ENCODE measurements at regions not wholly inside any gene's neighbourhood (a gene's known extent, or its start where the extent isn't known, plus 50 kb on each side); places are given as distances from the start of the nearest gene placed in this dataset.

GRCh38 chr2:84038866-84039265 is 420.2 kb downstream of the SUCLG1 start:
- Mint-ChIP-seq H3K4me1 (peaks cover 0 to 3% (median 2%) of the 10 kb centered on the region in 7 donors), H3K27me3 (peaks cover 2 to 30% (median 19%) of the 10 kb centered on the region in 5 donors), H3K27ac (no peak overlapping the region), H3K4me3 (no peak overlapping the region), H3K9me3 (peaks cover 0 to 4% (median 0%) of the 10 kb centered on the region in 11 donors), H3K36me3 (no peaks in the 10 kb centered on the region)
- no peak for DNase-seq
- no peaks in the 10 kb centered on the region for H3K4me1 ChIP-seq (ENCODE audit: control insufficient read depth in 2 of 2, insufficient read depth in 2 of 2, low read length in 2 of 2)
- POLR2A ChIA-PET, result no interaction called here
- CTCF ChIA-PET, result no interaction called here
- H3K36me3 ChIP-seq (ENCODE audit: control insufficient read depth in 2 of 3, insufficient read depth in 3 of 3, low read length in 3 of 3), result no peaks in the 10 kb centered on the region
- H3K9me3 ChIP-seq (ENCODE audit: control insufficient read depth in 2 of 3, low read length in 3 of 3), result no peaks in the 10 kb centered on the region
- no peak overlapping the region for H3K27ac ChIP-seq (ENCODE audit: low read depth, low read length)
- peaks cover 0 to 4% of the 10 kb centered on the region in 2 donors for H3K27me3 ChIP-seq (ENCODE audit: control insufficient read depth in 2 of 2, insufficient read depth in 2 of 2, low read length in 2 of 2)
- intact Hi-C loops (cut with micrococcal nuclease), result no loop called here
- H3K4me3 ChIP-seq (ENCODE audit: low read length), result no peak overlapping the region
- no peak for ATAC-seq

DNA sequence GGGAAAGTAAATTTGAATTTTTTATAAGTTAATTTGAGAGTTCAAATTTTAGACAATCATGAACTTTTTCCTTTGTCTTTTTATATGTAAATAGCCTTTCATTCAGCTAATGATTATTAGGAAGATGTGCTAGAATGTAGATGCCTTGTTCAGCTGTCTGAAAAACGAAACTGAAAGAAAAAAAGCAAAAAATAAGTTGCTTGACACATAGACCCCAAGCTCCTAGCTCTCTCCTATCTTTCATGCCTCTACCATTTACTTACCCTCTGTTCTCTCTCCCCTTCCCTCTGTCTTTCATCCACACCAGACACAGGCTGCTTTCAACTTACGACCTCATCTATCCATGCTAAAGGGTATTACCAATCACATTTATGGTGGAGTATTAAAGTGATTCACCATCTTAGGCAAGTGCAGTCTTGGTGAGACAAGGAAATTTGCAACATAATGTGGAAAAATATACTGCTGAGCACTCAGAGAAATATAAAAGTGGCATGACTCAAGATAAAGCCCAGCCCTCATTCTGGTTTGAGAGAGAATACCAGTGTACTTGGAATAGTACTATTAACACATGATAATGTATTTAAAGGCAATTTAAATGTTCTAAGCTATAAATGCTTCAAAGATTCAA is 425.6 kb downstream of the SUCLG1 start:
- CTCF ChIA-PET, result interaction anchor here (0.7 kb wide), 1 partner anchor 41 kb away, joined by 3 read pairs; no protein-coding TSS in a partner anchor
- peak overlapping the region in 2 of 9 donors; percentile 24 to 47 for H3K27ac Mint-ChIP-seq

GRCh38 chr2:84031312-84032050 is 427.6 kb downstream of the SUCLG1 start:
- no peaks in the 10 kb centered on the region for H3K9me3 Mint-ChIP-seq
- ATAC-seq (no peak), DNase-seq (no peak)
- intact Hi-C loops (cut with micrococcal nuclease), result no loop called here
- Histone ChIP-seq H3K27me3 (ENCODE audit: control insufficient read depth in 2 of 2, insufficient read depth in 2 of 2, low read length in 2 of 2) (no peaks in the 10 kb centered on the region), H3K36me3 (ENCODE audit: control insufficient read depth in 2 of 3, insufficient read depth in 3 of 3, low read length in 3 of 3) (no peaks in the 10 kb centered on the region), H3K27ac (ENCODE audit: low read depth, low read length) (no peak overlapping the region), H3K4me1 (ENCODE audit: control insufficient read depth in 2 of 2, insufficient read depth in 2 of 2, low read length in 2 of 2) (peaks cover 0 to 3% of the 10 kb centered on the region in 2 donors), H3K9me3 (ENCODE audit: control insufficient read depth in 2 of 3, low read length in 3 of 3) (no peaks in the 10 kb centered on the region), H3K4me3 (ENCODE audit: low read length) (no peak overlapping the region)
- no peak overlapping the region for H3K4me3 Mint-ChIP-seq
- H3K27ac Mint-ChIP-seq, result no peak overlapping the region
- POLR2A ChIA-PET, result no interaction called here
- CTCF ChIA-PET, result no interaction called here
- H3K4me1 Mint-ChIP-seq, result peaks cover 2 to 9% (median 8%) of the 10 kb centered on the region in 7 donors
- H3K36me3 Mint-ChIP-seq, result no peaks in the 10 kb centered on the region
- H3K27me3 Mint-ChIP-seq, result peaks cover 0 to 6% (median 0%) of the 10 kb centered on the region in 5 donors

More for the DNA sequence above, 425.6 kb downstream of the SUCLG1 start:
- Mint-ChIP-seq H3K27me3 (peaks cover 0 to 6% (median 0%) of the 10 kb centered on the region in 5 donors), H3K36me3 (no peaks in the 10 kb centered on the region), H3K9me3 (no peaks in the 10 kb centered on the region), H3K4me3 (peak overlapping the region in 9 of 10 donors; percentile 4 to 58 (median 34)), H3K4me1 (peaks cover 2 to 9% (median 8%) of the 10 kb centered on the region in 7 donors)
- H3K4me1 ChIP-seq (ENCODE audit: control insufficient read depth in 2 of 2, insufficient read depth in 2 of 2, low read length in 2 of 2), result peaks cover 0 to 3% of the 10 kb centered on the region in 2 donors
- no peak overlapping the region for H3K27ac ChIP-seq (ENCODE audit: low read depth, low read length)
- intact Hi-C loops (cut with micrococcal nuclease), result no loop called here
- POLR2A ChIA-PET, result no interaction called here
- H3K9me3 ChIP-seq (ENCODE audit: control insufficient read depth in 2 of 3, low read length in 3 of 3), result no peaks in the 10 kb centered on the region
- ATAC-seq, result no peak
- H3K4me3 ChIP-seq (ENCODE audit: low read length), result no peak overlapping the region
- no peaks in the 10 kb centered on the region for H3K27me3 ChIP-seq (ENCODE audit: control insufficient read depth in 2 of 2, insufficient read depth in 2 of 2, low read length in 2 of 2)
- H3K36me3 ChIP-seq (ENCODE audit: control insufficient read depth in 2 of 3, insufficient read depth in 3 of 3, low read length in 3 of 3), result no peaks in the 10 kb centered on the region
- no peak for DNase-seq

DNA sequence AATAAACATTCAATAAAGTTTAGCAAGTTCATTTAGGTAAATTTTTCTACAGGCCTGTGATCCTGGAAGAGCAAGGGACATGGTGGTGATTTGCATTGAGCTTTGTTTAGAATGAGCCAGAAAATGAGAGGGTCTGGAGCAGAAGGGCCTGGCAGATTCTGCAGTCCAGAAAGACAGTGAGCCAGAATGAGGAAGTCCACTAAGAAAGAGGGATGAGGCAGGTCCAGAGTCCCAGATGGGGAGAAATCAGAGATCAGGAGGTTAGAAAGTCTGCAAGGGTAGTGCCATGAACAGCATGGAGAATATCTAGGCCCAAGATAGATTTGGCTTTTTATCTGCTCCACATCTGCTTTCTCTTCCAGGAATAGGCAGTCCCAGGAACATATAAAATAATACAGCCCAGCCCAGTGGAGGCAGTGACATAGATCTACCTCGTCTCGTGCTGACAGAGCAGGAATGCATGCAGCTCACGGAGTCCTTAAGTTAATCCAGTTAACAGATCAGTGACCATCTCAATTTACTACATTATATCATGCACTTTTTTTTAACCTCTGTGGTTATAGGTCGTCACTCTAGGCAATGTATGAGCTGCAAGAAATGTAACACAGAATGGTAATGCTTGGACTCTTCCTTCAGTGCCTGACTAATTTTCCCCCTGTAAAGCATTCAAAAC is 429.0 kb downstream of the SUCLG1 start:
- ChIA-PET CTCF (no interaction called here), POLR2A (no interaction called here)
- intact Hi-C loops (cut with micrococcal nuclease), result loop anchor here in 1 of 2 donors (10.0 kb wide), 2 partner anchors 605 to 855 kb away; partner anchors contain the start of gene TRABD2A
- Histone ChIP-seq H3K27ac (ENCODE audit: low read depth, low read length) (no peak overlapping the region), H3K4me1 (ENCODE audit: control insufficient read depth in 2 of 2, insufficient read depth in 2 of 2, low read length in 2 of 2) (peaks cover 0 to 3% of the 10 kb centered on the region in 2 donors), H3K9me3 (ENCODE audit: control insufficient read depth in 2 of 3, low read length in 3 of 3) (no peaks in the 10 kb centered on the region), H3K36me3 (ENCODE audit: control insufficient read depth in 2 of 3, insufficient read depth in 3 of 3, low read length in 3 of 3) (no peaks in the 10 kb centered on the region), H3K4me3 (ENCODE audit: low read length) (no peak overlapping the region), H3K27me3 (ENCODE audit: control insufficient read depth in 2 of 2, insufficient read depth in 2 of 2, low read length in 2 of 2) (no peaks in the 10 kb centered on the region)
- ATAC-seq (no peak), DNase-seq (no peak)
- Mint-ChIP-seq H3K27ac (no peak overlapping the region), H3K4me3 (no peak overlapping the region), H3K27me3 (no peaks in the 10 kb centered on the region), H3K36me3 (no peaks in the 10 kb centered on the region), H3K9me3 (no peaks in the 10 kb centered on the region), H3K4me1 (peaks cover 2 to 9% (median 8%) of the 10 kb centered on the region in 7 donors)

DNA sequence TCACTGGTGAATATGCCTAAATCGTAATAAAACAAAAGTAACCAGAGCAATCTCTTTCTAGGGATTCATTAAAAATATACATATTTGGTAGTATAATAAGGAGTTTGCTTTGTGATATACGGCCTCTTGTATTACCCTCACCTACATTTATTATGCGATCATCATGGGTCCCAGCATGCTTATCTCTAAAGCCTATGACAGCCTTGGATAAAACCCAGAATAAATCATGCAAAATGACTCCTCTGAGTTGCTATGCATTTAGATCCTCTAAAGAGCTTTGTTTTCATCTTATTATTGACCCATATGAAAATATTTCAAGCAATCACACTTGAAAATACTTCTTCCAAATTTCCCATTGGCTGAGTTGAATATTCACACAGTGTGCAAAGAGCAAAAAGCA is 432.3 kb downstream of the SUCLG1 start:
- H3K4me1 ChIP-seq (ENCODE audit: control insufficient read depth in 2 of 2, insufficient read depth in 2 of 2, low read length in 2 of 2), result no peaks in the 10 kb centered on the region
- H3K27me3 Mint-ChIP-seq, result peaks cover 0 to 12% (median 10%) of the 10 kb centered on the region in 5 donors
- no peak overlapping the region for H3K27ac ChIP-seq (ENCODE audit: low read depth, low read length)
- intact Hi-C loops (cut with micrococcal nuclease), result loop anchor here in 1 of 2 donors (10.0 kb wide), 2 partner anchors 608 to 858 kb away; partner anchors contain the start of gene TRABD2A
- H3K27ac Mint-ChIP-seq, result no peak overlapping the region
- DNase-seq (no peak), ATAC-seq (no peak)
- ChIA-PET POLR2A (no interaction called here), CTCF (no interaction called here)
- H3K27me3 ChIP-seq (ENCODE audit: control insufficient read depth in 2 of 2, insufficient read depth in 2 of 2, low read length in 2 of 2), result no peaks in the 10 kb centered on the region
- no peaks in the 10 kb centered on the region for H3K36me3 Mint-ChIP-seq
- H3K36me3 ChIP-seq (ENCODE audit: control insufficient read depth in 2 of 3, insufficient read depth in 3 of 3, low read length in 3 of 3), result no peaks in the 10 kb centered on the region
- no peak overlapping the region for H3K4me3 Mint-ChIP-seq
- no peak overlapping the region for H3K4me3 ChIP-seq (ENCODE audit: low read length)
- no peaks in the 10 kb centered on the region for H3K4me1 Mint-ChIP-seq
- H3K9me3 ChIP-seq (ENCODE audit: control insufficient read depth in 2 of 3, low read length in 3 of 3), result no peaks in the 10 kb centered on the region
- H3K9me3 Mint-ChIP-seq, result no peaks in the 10 kb centered on the region

DNA sequence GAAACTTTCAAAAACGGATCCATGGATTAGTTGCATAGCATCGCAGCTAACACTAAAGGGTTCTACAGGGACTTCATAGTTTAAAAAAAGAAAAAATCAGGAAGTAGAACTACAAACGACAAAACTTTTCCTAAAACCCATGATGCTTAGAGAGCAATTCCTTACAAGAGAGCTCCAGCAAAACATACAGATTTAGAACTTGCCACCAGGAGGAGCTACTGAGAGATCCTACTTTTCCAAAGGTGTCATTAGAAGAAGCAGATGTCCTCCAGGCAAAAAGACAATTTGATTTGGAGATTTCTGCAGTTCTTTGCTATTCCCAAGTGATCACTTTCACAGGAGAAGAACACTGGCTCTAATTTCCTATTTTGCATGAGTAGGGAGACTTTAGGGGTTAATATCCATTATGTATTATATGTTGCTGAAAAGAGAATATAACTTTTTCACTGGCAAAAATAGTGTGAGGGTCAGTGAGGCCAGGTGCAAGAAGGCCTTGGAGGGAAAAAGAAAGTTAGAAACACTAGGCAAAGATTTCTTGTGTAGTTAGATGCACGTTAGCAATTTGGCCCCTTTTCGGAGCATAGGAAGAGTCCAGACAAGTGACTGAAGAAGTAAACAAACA is 436.2 kb downstream of the SUCLG1 start:
- H3K9me3 ChIP-seq (ENCODE audit: control insufficient read depth in 2 of 3, low read length in 3 of 3), result no peaks in the 10 kb centered on the region
- Mint-ChIP-seq H3K27me3 (peaks cover 0 to 21% (median 11%) of the 10 kb centered on the region in 5 donors), H3K4me3 (no peak overlapping the region), H3K27ac (no peak overlapping the region), H3K36me3 (no peaks in the 10 kb centered on the region), H3K4me1 (no peaks in the 10 kb centered on the region), H3K9me3 (no peaks in the 10 kb centered on the region)
- DNase-seq (peak in 4 of 9 donors; percentile 0 to 15 (median 2)), ATAC-seq (no peak)
- H3K4me1 ChIP-seq (ENCODE audit: control insufficient read depth in 2 of 2, insufficient read depth in 2 of 2, low read length in 2 of 2), result no peaks in the 10 kb centered on the region
- ChIA-PET POLR2A (no interaction called here), CTCF (interaction anchor here (0.7 kb wide), 1 partner anchor 1177 kb away, joined by 5 read pairs; no protein-coding TSS in a partner anchor)
- no peak overlapping the region for H3K27ac ChIP-seq (ENCODE audit: low read depth, low read length)
- no peaks in the 10 kb centered on the region for H3K27me3 ChIP-seq (ENCODE audit: control insufficient read depth in 2 of 2, insufficient read depth in 2 of 2, low read length in 2 of 2)
- no peak overlapping the region for H3K4me3 ChIP-seq (ENCODE audit: low read length)
- H3K36me3 ChIP-seq (ENCODE audit: control insufficient read depth in 2 of 3, insufficient read depth in 3 of 3, low read length in 3 of 3), result no peaks in the 10 kb centered on the region
- intact Hi-C loops (cut with micrococcal nuclease), result loop anchor here (1.0 to 10.0 kb wide), 5 partner anchors 280 to 862 kb away; partner anchors contain the start of gene TRABD2A (in 1 of the 2)
